Neuronal stem cell (in vitro differentiated cells): ENCODE measurements at regions not wholly inside any gene's neighbourhood (a gene's known extent, or its start where the extent isn't known, plus 50 kb on each side); places are given as distances from the start of the nearest gene placed in this dataset.
"Not testable (repeated sequence)": the region's sequence is repeated elsewhere in the genome, so short reads cannot be mapped to it uniquely, and the experiment has no call there.

Source experiments
- DNase-seq: peaks from one replicate; pipeline ENCODE4 v3.0.0-alpha.2; 2013; ENCODE audit warnings: low spot score
- H2AFZ ChIP-seq: one replicate; pipeline ENCODE4 v1.6.1; 2013; ENCODE audit warnings: mild to moderate bottlenecking, low read length, inconsistent platforms
- H2AK5ac ChIP-seq: 2 replicates; pipeline ENCODE4 v1.6.1; 2013; ENCODE audit warnings: low read depth, mild to moderate bottlenecking, inconsistent platforms, low read length, moderate library complexity, mixed read lengths
- H2BK120ac ChIP-seq: 2 replicates; pipeline ENCODE4 v1.6.1; 2013; ENCODE audit warnings: low read depth, mild to moderate bottlenecking, inconsistent platforms, low read length, moderate library complexity, mixed read lengths
- H2BK12ac ChIP-seq: one replicate; pipeline ENCODE4 v1.6.1; 2013; ENCODE audit warnings: low read length, inconsistent platforms
- H2BK15ac ChIP-seq: 2 replicates; pipeline ENCODE4 v1.6.1; 2013; ENCODE audit warnings: mild to moderate bottlenecking, low read length, inconsistent platforms, mixed read lengths
- H2BK5ac ChIP-seq: one replicate; pipeline ENCODE4 v1.6.1; 2013; ENCODE audit warnings: inconsistent platforms, mild to moderate bottlenecking, low read length, moderate library complexity
- H3K14ac ChIP-seq: one replicate; pipeline ENCODE4 v1.6.1; 2013; ENCODE audit warnings: low read length, inconsistent platforms
- H3K18ac ChIP-seq: 2 replicates; pipeline ENCODE4 v1.6.1; 2013; ENCODE audit warnings: low read length, inconsistent platforms
- H3K23ac ChIP-seq: 2 replicates; pipeline ENCODE4 v1.6.1; 2013; ENCODE audit warnings: low read depth, mild to moderate bottlenecking, mixed read lengths, low read length, inconsistent platforms; ENCODE audit not compliant: poor library complexity
- H3K27ac ChIP-seq: replicated peaks from 3 replicates; pipeline ENCODE4 v1.5.1; 2013; ENCODE audit warnings: low read length, inconsistent platforms
- H3K27me3 ChIP-seq, 3 experiments: 2 replicates each; pipeline ENCODE4 v1.6.1; 2013; ENCODE audit warnings: low read length in 3 of 3, mild to moderate bottlenecking in 2 of 3, inconsistent platforms in 1 of 3, low read depth in 1 of 3, mixed read lengths in 1 of 3, moderate library complexity in 1 of 3; ENCODE audit not compliant: control insufficient read depth in 3 of 3, insufficient read depth in 3 of 3
- H3K36me3 ChIP-seq, 2 donors: replicated peaks in 1 of 2; 2 replicates each; pipeline ENCODE4 v1.6.1; 2013; ENCODE audit warnings: low read length in 2 of 2; ENCODE audit not compliant: control insufficient read depth in 2 of 2, insufficient read depth in 2 of 2
- H3K4ac ChIP-seq: 2 replicates; pipeline ENCODE4 v1.6.1; 2013; ENCODE audit warnings: inconsistent platforms, mild to moderate bottlenecking, low read length, moderate library complexity
- H3K4me1 ChIP-seq, 2 donors: 1 replicate in 1 of 2; 2 replicates in 1 of 2; pipeline ENCODE4 v1.6.1; 2013; ENCODE audit warnings: low read length in 2 of 2, low read depth in 1 of 2; ENCODE audit not compliant: control insufficient read depth in 2 of 2, insufficient read depth in 1 of 2
- H3K4me2 ChIP-seq: one replicate; pipeline ENCODE4 v1.6.1; 2013; ENCODE audit warnings: mild to moderate bottlenecking, low read length, inconsistent platforms; ENCODE audit not compliant: insufficient read depth, poor library complexity, severe bottlenecking
- H3K4me3 ChIP-seq, 2 donors: 2 replicates each; pipeline ENCODE4 v1.5.1; 2013; ENCODE audit warnings: low read length in 2 of 2, mild to moderate bottlenecking in 2 of 2, inconsistent platforms in 1 of 2, moderate library complexity in 1 of 2
- H3K79me1 ChIP-seq: one replicate; pipeline ENCODE4 v1.6.1; 2013; ENCODE audit warnings: low read depth, mild to moderate bottlenecking, inconsistent platforms, low read length, moderate library complexity
- H3K9ac ChIP-seq: one replicate; pipeline ENCODE4 v1.6.1; 2013; ENCODE audit warnings: mild to moderate bottlenecking, low read depth, low read length, inconsistent platforms; ENCODE audit not compliant: poor library complexity
- H3K9me3 ChIP-seq, 2 donors: replicated peaks in 1 of 2; 2 replicates each; pipeline versions ENCODE3 to v1.6.1; 2013; ENCODE audit warnings: low read length in 2 of 2, mild to moderate bottlenecking in 2 of 2, inconsistent platforms in 1 of 2, low read depth in 1 of 2, mixed read lengths in 1 of 2, moderate library complexity in 1 of 2; ENCODE audit not compliant: control insufficient read depth in 2 of 2, insufficient read depth in 1 of 2
- H4K8ac ChIP-seq: one replicate; pipeline ENCODE4 v1.6.1; 2013; ENCODE audit warnings: low read depth, mild to moderate bottlenecking, inconsistent platforms, low read length, moderate library complexity
- H4K91ac ChIP-seq: one replicate; pipeline ENCODE4 v1.6.1; 2013; ENCODE audit warnings: low read length, low read depth, mild to moderate bottlenecking, inconsistent platforms; ENCODE audit not compliant: poor library complexity
- WGBS, 2 donors: extraction: QIAGEN DNeasy Blood & Tissue Kit; methylation state at CpG; one replicate each; pipeline ENCODE4 v1.1.7; 2013; ENCODE audit warnings: missing lambda C conversion rate in 2 of 2, mixed read lengths in 1 of 2; ENCODE audit not compliant: insufficient read length in 2 of 2, insufficient replicate concordance in 1 of 2; ENCODE audit errors: extremely low coverage in 2 of 2; 5-methylcytosine and 5-hydroxymethylcytosine counted together

DNA sequence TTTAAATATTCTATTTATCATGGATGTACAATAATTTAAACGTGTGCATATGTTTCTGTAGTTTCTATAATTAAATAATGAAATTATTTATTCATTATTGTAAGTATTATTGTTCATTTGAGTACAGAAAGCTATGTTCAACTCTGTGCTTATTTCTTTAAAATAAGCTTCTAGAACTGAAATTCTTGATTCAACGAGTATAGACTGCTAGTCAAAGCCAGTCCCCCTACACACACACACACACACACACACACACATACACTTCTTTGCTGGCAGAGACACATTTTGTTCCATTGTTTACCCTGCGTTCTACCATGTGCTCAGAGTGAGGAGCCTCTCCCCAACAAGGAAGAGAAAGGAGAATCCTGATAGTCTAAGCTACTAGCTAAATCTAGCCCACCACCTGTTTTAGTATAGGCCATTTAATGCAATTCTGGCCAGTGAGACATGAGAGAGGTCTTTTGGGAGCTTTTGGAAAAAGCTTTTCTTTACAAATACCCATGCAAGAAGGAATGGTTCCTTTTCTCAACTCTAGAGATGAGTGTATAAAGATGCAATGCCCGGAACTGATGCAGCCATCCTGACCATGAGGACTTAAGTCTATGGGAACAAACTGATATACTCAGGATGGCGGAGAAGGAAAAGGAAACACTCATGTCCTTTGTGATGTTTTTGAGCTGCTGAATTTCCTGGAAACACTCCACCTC, 161.4 kb downstream of the NDUFA12 start:
- Histone ChIP-seq H3K23ac (no peak overlapping the region), H3K9me3 (no peaks in the 10 kb centered on the region)
- WGBS, 2 donors, result no CpG with 5 or more reads among the region's 5 CpGs

GRCh38 chr12:94841177-94841576, 162.3 kb downstream of the NDUFA12 start:
- Histone ChIP-seq H3K4ac (no peak overlapping the region), H3K9me3 (peaks cover 0 to 4% of the 10 kb centered on the region in 2 donors), H2BK5ac (no peak overlapping the region), H4K91ac (no peak overlapping the region), H3K27me3 (no peaks in the 10 kb centered on the region), H2AFZ (no peak overlapping the region), H2BK120ac (no peak overlapping the region), H3K4me3 (no peak overlapping the region), H3K4me2 (no peak overlapping the region), H3K9ac (no peak overlapping the region), H4K8ac (no peak overlapping the region), H3K79me1 (no peaks in the 10 kb centered on the region), H3K18ac (no peak overlapping the region), H3K4me1 (no peaks in the 10 kb centered on the region), H2AK5ac (no peak overlapping the region), H3K23ac (no peak overlapping the region), H2BK12ac (no peak overlapping the region), H3K14ac (no peak overlapping the region), H3K27ac (no peak overlapping the region), H2BK15ac (no peak overlapping the region), H3K36me3 (no peaks in the 10 kb centered on the region)
- no peak for DNase-seq
- no CpG with 5 or more reads among the region's 3 CpGs for WGBS, 2 donors

More for the DNA sequence above, 161.4 kb downstream of the NDUFA12 start:
- Histone ChIP-seq H3K4ac (no peak overlapping the region), H2BK5ac (no peak overlapping the region), H3K9ac (no peak overlapping the region), H3K27me3 (no peaks in the 10 kb centered on the region), H3K14ac (no peak overlapping the region), H2BK15ac (no peak overlapping the region), H2BK12ac (no peak overlapping the region), H4K8ac (no peak overlapping the region), H3K4me3 (no peak overlapping the region), H2BK120ac (no peak overlapping the region), H3K18ac (no peak overlapping the region), H3K36me3 (no peaks in the 10 kb centered on the region), H4K91ac (no peak overlapping the region), H3K79me1 (no peaks in the 10 kb centered on the region), H3K4me1 (no peaks in the 10 kb centered on the region), H2AFZ (no peak overlapping the region), H3K27ac (no peak overlapping the region), H2AK5ac (no peak overlapping the region), H3K4me2 (no peak overlapping the region)
- DNase-seq, result no peak

DNA sequence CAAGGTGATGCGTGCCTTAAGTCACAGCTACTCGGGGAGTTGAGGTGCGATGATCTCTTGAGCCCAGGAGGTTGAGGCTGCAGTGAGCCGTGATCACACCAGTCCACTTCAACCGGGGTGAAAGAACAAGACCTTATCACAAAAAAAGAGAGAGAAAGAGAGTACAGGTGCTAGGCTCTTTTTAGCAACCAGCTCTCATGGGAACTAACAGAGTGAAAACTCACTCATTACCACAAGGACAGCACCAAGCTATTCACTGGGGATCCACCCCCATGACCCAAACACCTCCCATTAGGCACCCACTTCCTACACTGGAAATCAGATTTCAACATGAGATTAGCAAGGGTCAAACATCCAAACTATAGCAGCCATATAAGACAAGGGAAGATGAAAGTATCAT, 164.2 kb downstream of the NDUFA12 start:
- no peak overlapping the region for H3K18ac ChIP-seq
- H2BK12ac ChIP-seq, result no peak overlapping the region
- no peak overlapping the region for H3K4ac ChIP-seq
- no peak overlapping the region for H3K9ac ChIP-seq
- no peak overlapping the region for H3K4me3 ChIP-seq
- no peak overlapping the region for H2AFZ ChIP-seq
- no peak overlapping the region for H4K8ac ChIP-seq
- H2BK5ac ChIP-seq, result no peak overlapping the region
- no peak overlapping the region for H3K4me2 ChIP-seq
- H2BK15ac ChIP-seq, result no peak overlapping the region
- no peak overlapping the region for H3K27ac ChIP-seq
- no peak for DNase-seq
- H3K27me3 ChIP-seq, result no peaks in the 10 kb centered on the region
- no CpG with 5 or more reads among the region's 5 CpGs for WGBS, 2 donors
- no peaks in the 10 kb centered on the region for H3K36me3 ChIP-seq
- no peak overlapping the region for H2BK120ac ChIP-seq
- no peak overlapping the region for H4K91ac ChIP-seq
- no peaks in the 10 kb centered on the region for H3K79me1 ChIP-seq
- H3K14ac ChIP-seq, result no peak overlapping the region
- H3K23ac ChIP-seq, result no peak overlapping the region
- no peak overlapping the region for H2AK5ac ChIP-seq
- peaks cover 0 to 4% of the 10 kb centered on the region in 2 donors for H3K9me3 ChIP-seq
- H3K4me1 ChIP-seq, result no peaks in the 10 kb centered on the region

DNA sequence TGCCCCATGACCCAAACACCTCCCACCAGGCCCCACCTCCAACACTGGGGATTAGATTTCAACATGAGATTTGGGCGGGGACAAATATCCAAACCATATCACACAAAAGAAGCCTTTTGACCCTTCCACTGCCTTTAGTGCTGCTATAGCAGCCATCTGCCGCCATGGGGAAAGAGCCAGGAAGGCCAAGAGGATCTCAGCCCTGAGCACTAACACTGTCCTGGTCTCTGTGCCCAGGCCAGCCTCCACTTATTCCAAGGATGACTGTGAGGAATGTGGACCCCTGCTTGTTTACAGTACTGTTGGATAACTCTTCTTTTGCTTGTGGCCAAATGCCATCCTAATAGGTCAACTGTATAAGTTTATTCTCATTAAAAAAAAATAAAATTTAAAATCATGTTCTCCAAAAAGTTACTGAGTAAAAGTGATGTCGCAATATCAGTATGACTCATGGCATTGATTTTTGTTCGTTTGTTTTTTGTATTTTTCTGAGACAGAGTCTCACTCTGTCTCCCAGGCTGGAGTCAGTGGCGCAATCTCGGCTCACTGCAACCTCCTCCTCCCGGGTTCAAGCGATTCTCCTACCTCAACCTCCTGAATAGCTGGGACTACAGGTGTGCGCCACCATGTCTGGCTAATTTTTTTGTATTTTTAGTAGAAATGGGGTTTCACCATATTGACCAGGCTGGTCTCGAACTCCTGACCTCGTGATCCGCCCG, 166.4 kb downstream of the NDUFA12 start:
- H4K8ac ChIP-seq, H2BK15ac ChIP-seq, H3K14ac ChIP-seq, DNase-seq, H3K27me3 ChIP-seq, H3K4me2 ChIP-seq, H3K4me3 ChIP-seq, H3K36me3 ChIP-seq, H3K9me3 ChIP-seq, H2AK5ac ChIP-seq, H3K4ac ChIP-seq, H3K79me1 ChIP-seq, H2BK5ac ChIP-seq, H2BK12ac ChIP-seq, H2BK120ac ChIP-seq, H4K91ac ChIP-seq, H2AFZ ChIP-seq, H3K9ac ChIP-seq, H3K4me1 ChIP-seq, H3K23ac ChIP-seq, H3K27ac ChIP-seq: not testable (repeated sequence)
- WGBS, 2 donors, result no CpG with 5 or more reads among the region's 13 CpGs
- H3K18ac ChIP-seq, result peak overlapping the region; percentile 41
